Liver (tissue), 3 donors: ENCODE measurements at regions not wholly inside any gene's neighbourhood (a gene's known extent, or its start where the extent isn't known, plus 50 kb on each side); places are given as distances from the start of the nearest gene placed in this dataset.

Experiments
- ATF3 ChIP-seq: IDR thresholded peaks from 2 replicates; pipeline ENCODE4 v1.6.1; 2016; ENCODE audit warnings: antibody characterized with exemption
- CTCF ChIP-seq: fragments of 150-350 bp; IDR thresholded peaks from 2 replicates; pipeline ENCODE4 v1.5.1; 2017; ENCODE audit warnings: improper control_type of control experiment, low read depth, low read length; ENCODE audit not compliant: missing input control
- EGR1 ChIP-seq, 2 donors: IDR thresholded peaks; 2 replicates each; pipeline ENCODE4 v1.6.1; 2016 to 2018; ENCODE audit warnings: antibody characterized with exemption in 2 of 2, low read depth in 2 of 2
- FOXA2 ChIP-seq: IDR thresholded peaks from 2 replicates; pipeline ENCODE4 v1.6.1; 2016; ENCODE audit warnings: antibody characterized with exemption
- GABPA ChIP-seq, 2 donors: IDR thresholded peaks in 1 of 2; conservative IDR thresholded peaks in 1 of 2; 2 replicates each; pipeline ENCODE4 v1.6.1; 2016; ENCODE audit warnings: antibody characterized with exemption in 2 of 2, mild to moderate bottlenecking in 1 of 2, moderate library complexity in 1 of 2
- HNF4G ChIP-seq: IDR thresholded peaks from 2 replicates; pipeline ENCODE4 v1.6.1; 2016; ENCODE audit warnings: antibody characterized with exemption
- JUND ChIP-seq, 2 donors: IDR thresholded peaks; 2 replicates each; pipeline ENCODE4 v1.6.1; 2016; ENCODE audit warnings: antibody characterized with exemption in 2 of 2
- NR2F2 ChIP-seq: IDR thresholded peaks from 2 replicates; pipeline ENCODE4 v1.6.1; 2016; ENCODE audit warnings: antibody characterized with exemption
- RAD21 ChIP-seq, 2 donors: IDR thresholded peaks; 2 replicates each; pipeline ENCODE4 v1.6.1; 2016; ENCODE audit warnings: antibody characterized with exemption in 2 of 2, mild to moderate bottlenecking in 2 of 2
- REST ChIP-seq: IDR thresholded peaks from 2 replicates; pipeline ENCODE4 v1.6.1; 2016; ENCODE audit warnings: antibody characterized with exemption, mild to moderate bottlenecking
- RXRA ChIP-seq, 2 donors: IDR thresholded peaks; 2 replicates each; pipeline ENCODE4 v1.6.1; 2017 to 2018; ENCODE audit warnings: antibody characterized with exemption in 2 of 2, mild to moderate bottlenecking in 1 of 2
- TAF1 ChIP-seq: conservative IDR thresholded peaks from 2 replicates; pipeline ENCODE4 v1.6.1; 2016; ENCODE audit warnings: antibody characterized with exemption, mild to moderate bottlenecking
- TF ChIP-seq, protein P1 (sequence below): IDR thresholded peaks from 2 replicates; pipeline ENCODE4 v1.6.1; 2016; ENCODE audit warnings: antibody characterized with exemption
- donor health status: healthy.
- donor health status: healthy.

GRCh38 chr10:83375274-83375673 is 764.0 kb upstream of the GHITM start:
- TF ChIP-seq CTCF, result no peak
- TF ChIP-seq GABPA (IDR thresholded peaks at IDR 0.05 in 1 of 2, conservative IDR thresholded peaks at IDR 0.05 in 1 of 2), result no peak
- TF ChIP-seq HNF4G, result no peak
- no peak for TF ChIP-seq ATF3
- no peak for TF ChIP-seq EGR1 (IDR thresholded peaks at IDR 0.05; ENCODE audit: low read depth in 2 of 2)
- no peak for TF ChIP-seq TAF1
- TF ChIP-seq REST, result no peak
- no peak for TF ChIP-seq JUND (IDR thresholded peaks at IDR 0.05)
- TF ChIP-seq RXRA (IDR thresholded peaks at IDR 0.05), result no peak
- no peak for TF ChIP-seq NR2F2
- no peak for TF ChIP-seq RAD21 (IDR thresholded peaks at IDR 0.05)
- TF ChIP-seq, protein P1, sequence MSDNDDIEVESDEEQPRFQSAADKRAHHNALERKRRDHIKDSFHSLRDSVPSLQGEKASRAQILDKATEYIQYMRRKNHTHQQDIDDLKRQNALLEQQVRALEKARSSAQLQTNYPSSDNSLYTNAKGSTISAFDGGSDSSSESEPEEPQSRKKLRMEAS, result no peak
- TF ChIP-seq FOXA2, result no peak
